ENCODE measurements at regions not wholly inside any gene's neighbourhood (a gene's known extent, or its start where the extent isn't known, plus 50 kb on each side); places are given as distances from the start of the nearest gene placed in this dataset.

GRCh38 chr10:33478675-33479125 lies 144.2 kb upstream of the NRP1 start:
- WGBS, 2 donors (ENCODE audit: low coverage in 1 of 2) = 52 to 60% methylated on average over 1 to 5 of the region's 5 CpGs
- Histone ChIP-seq H3K36me3 (no peaks in the 10 kb centered on the region), H3K27ac (no peak overlapping the region), H3K4me3 (no peak overlapping the region), H3K4me1 (peaks cover 0 to 3% (median 0%) of the 10 kb centered on the region in 4 donors), H3K9me3 (no peaks in the 10 kb centered on the region), H3K27me3 (no peaks in the 10 kb centered on the region)
- TF ChIP-seq EP300 (IDR thresholded peaks at IDR 0.05; ENCODE audit: low read depth) = no peak
- TF ChIP-seq, protein P1, sequence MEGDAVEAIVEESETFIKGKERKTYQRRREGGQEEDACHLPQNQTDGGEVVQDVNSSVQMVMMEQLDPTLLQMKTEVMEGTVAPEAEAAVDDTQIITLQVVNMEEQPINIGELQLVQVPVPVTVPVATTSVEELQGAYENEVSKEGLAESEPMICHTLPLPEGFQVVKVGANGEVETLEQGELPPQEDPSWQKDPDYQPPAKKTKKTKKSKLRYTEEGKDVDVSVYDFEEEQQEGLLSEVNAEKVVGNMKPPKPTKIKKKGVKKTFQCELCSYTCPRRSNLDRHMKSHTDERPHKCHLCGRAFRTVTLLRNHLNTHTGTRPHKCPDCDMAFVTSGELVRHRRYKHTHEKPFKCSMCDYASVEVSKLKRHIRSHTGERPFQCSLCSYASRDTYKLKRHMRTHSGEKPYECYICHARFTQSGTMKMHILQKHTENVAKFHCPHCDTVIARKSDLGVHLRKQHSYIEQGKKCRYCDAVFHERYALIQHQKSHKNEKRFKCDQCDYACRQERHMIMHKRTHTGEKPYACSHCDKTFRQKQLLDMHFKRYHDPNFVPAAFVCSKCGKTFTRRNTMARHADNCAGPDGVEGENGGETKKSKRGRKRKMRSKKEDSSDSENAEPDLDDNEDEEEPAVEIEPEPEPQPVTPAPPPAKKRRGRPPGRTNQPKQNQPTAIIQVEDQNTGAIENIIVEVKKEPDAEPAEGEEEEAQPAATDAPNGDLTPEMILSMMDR (IDR thresholded peaks at IDR 0.05) = no peak
- TF ChIP-seq POLR2A (IDR thresholded peaks at IDR 0.05) = no peak
- TF ChIP-seq POLR2AphosphoS5 (IDR thresholded peaks at IDR 0.05) = no peak
- DNase-seq = no peak
- intact Hi-C loops (cut with DNase I; ENCODE audit: low total_unique reads) (no loop called here), in situ Hi-C loops (cut with MboI; ENCODE audit: low pct_ligation_motif_present in 1 of 4, low pct_unique_long_range_greater_than_20kb in 1 of 4, low sequenced_read_pairs in 3 of 4) (no loop called here)

GRCh38 chr10:33478089-33478674 lies 143.7 kb upstream of the NRP1 start:
- in situ Hi-C loops (cut with MboI; ENCODE audit: low pct_ligation_motif_present in 1 of 4, low pct_unique_long_range_greater_than_20kb in 1 of 4, low sequenced_read_pairs in 3 of 4) = no loop called here
- Histone ChIP-seq H3K4me1 (peaks cover 0 to 3% (median 0%) of the 10 kb centered on the region in 4 donors), H3K4me3 (no peak overlapping the region), H3K36me3 (no peaks in the 10 kb centered on the region), H3K9me3 (no peaks in the 10 kb centered on the region), H3K27me3 (no peaks in the 10 kb centered on the region), H3K27ac (no peak overlapping the region)
- intact Hi-C loops (cut with DNase I; ENCODE audit: low total_unique reads) = no loop called here
- TF ChIP-seq POLR2A (IDR thresholded peaks at IDR 0.05) (no peak), POLR2AphosphoS5 (IDR thresholded peaks at IDR 0.05) (no peak), EP300 (IDR thresholded peaks at IDR 0.05; ENCODE audit: low read depth) (no peak)
- TF ChIP-seq, protein P1 (IDR thresholded peaks at IDR 0.05) = no peak
- no peak for DNase-seq
- WGBS, 2 donors (ENCODE audit: low coverage in 1 of 2) = 37 to 46% methylated on average over 5 of the region's 5 CpGs

DNA sequence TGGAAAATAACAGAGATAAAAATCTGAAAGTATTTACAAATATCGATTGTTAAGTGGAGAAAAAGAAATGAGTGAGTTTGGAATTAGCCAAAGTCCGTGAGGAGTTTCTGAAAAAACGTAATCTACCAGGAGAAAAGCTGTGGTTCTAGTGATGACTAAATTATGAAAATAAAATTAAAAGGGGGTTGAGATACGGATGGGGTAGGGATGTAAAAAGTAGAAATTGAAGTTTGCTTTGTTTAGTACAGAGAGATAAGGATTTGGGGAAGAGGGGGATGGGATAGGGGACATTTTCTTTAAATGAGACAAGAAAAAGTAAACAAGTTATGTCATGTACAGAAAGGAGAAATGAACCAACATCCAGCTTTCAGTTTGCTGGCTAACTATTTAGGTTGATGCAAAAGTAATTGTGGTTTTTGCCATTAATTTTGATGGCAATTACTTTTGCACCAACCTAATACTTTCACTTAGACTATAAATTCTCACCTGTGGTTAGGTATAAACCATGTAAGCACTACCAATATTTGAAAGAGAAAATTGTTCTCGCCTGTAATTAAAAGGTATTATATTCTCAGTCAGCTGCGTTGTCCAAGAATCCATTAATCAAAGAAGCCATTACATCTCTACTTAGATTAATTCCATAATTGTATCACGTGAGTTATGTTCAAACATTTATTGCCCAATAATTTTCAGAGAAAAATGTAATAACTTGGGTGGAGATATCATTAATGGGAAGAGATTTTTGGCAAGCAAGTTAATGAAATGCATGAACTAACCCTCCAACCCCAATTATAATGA lies 143.0 kb upstream of the NRP1 start:
- no peak for TF ChIP-seq EP300 (IDR thresholded peaks at IDR 0.05; ENCODE audit: low read depth)
- TF ChIP-seq, protein P1 (IDR thresholded peaks at IDR 0.05) = no peak
- no peak for TF ChIP-seq POLR2A (IDR thresholded peaks at IDR 0.05)
- no peak for TF ChIP-seq POLR2AphosphoS5 (IDR thresholded peaks at IDR 0.05)

DNA sequence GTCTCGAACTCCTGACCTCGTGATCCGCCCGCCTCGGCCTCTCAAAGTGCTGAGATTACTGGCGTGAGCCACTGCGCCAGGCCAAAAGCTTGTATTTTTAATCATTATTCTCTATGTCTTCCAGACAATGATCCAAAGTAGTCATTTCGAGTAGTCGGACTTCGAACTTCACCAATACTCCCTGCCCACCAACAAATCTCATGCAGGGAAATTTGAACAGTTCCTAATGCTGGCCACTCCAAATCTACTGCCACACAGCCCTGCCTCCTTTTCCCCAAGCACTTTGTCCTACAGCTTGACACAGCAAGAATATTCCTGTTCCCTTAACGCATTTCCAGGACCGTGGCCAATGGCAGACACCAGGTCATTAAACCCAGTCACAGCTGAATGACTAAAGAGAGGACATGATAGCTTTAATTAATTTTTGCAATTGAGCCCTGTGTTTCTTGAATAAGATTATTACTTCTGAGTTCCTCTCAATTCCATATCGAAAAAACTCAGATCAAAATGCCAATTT lies 142.3 kb upstream of the NRP1 start:
- in situ Hi-C loops (cut with MboI; ENCODE audit: low pct_ligation_motif_present in 1 of 4, low pct_unique_long_range_greater_than_20kb in 1 of 4, low sequenced_read_pairs in 3 of 4) = no loop called here

More for the DNA sequence above, 143.0 kb upstream of the NRP1 start:
- no peaks in the 10 kb centered on the region for H3K9me3 ChIP-seq
- intact Hi-C loops (cut with DNase I; ENCODE audit: low total_unique reads) (no loop called here), in situ Hi-C loops (cut with MboI; ENCODE audit: low pct_ligation_motif_present in 1 of 4, low pct_unique_long_range_greater_than_20kb in 1 of 4, low sequenced_read_pairs in 3 of 4) (no loop called here)
- H3K36me3 ChIP-seq = no peaks in the 10 kb centered on the region
- no peaks in the 10 kb centered on the region for H3K27me3 ChIP-seq
- H3K27ac ChIP-seq = no peak overlapping the region
- peaks cover 0 to 3% (median 0%) of the 10 kb centered on the region in 4 donors for H3K4me1 ChIP-seq
- 61 to 62% methylated on average over 7 of the region's 7 CpGs for WGBS, 2 donors (ENCODE audit: low coverage in 1 of 2)
- no peak overlapping the region for H3K4me3 ChIP-seq
- DNase-seq = no peak

More for the DNA sequence above, 142.3 kb upstream of the NRP1 start:
- no peaks in the 10 kb centered on the region for H3K36me3 ChIP-seq
- WGBS, 2 donors (ENCODE audit: low coverage in 1 of 2) = 80 to 84% methylated on average over 13 of the region's 13 CpGs
- no peak overlapping the region for H3K27ac ChIP-seq
- DNase-seq = no peak
- H3K4me3 ChIP-seq = no peak overlapping the region
- intact Hi-C loops (cut with DNase I; ENCODE audit: low total_unique reads) = no loop called here
- H3K4me1 ChIP-seq = peaks cover 0 to 3% (median 0%) of the 10 kb centered on the region in 4 donors
- H3K27me3 ChIP-seq = no peaks in the 10 kb centered on the region
- no peaks in the 10 kb centered on the region for H3K9me3 ChIP-seq
- TF ChIP-seq, protein P1 (IDR thresholded peaks at IDR 0.05) = no peak
- no peak for TF ChIP-seq POLR2A (IDR thresholded peaks at IDR 0.05)
- TF ChIP-seq EP300 (IDR thresholded peaks at IDR 0.05; ENCODE audit: low read depth) = no peak
- TF ChIP-seq POLR2AphosphoS5 (IDR thresholded peaks at IDR 0.05) = no peak
